ENCODE measurements at regions not wholly inside any gene's neighbourhood (a gene's known extent, or its start where the extent isn't known, plus 50 kb on each side); places are given as distances from the start of the nearest gene placed in this dataset.
"Not testable (repeated sequence)": the region's sequence is repeated elsewhere in the genome, so short reads cannot be mapped to it uniquely, and the experiment has no call there.

- no peak for DNase-seq (ENCODE audit: low read depth, low spot score)
These were observed 266.9 kb upstream of the STXBP5 start for GRCh38 chr6:146937316-146937715.

GRCh38 chr6:146938266-146938665, 266.0 kb upstream of the STXBP5 start:
- no peak for DNase-seq (ENCODE audit: low read depth, low spot score)

GRCh38 chr6:146939456-146939855, 264.8 kb upstream of the STXBP5 start:
- DNase-seq (ENCODE audit: low read depth, low spot score), result not testable (repeated sequence)

- DNase-seq (ENCODE audit: low read depth, low spot score), result no peak
These were observed 260.6 kb upstream of the STXBP5 start for GRCh38 chr6:146943664-146944063.

GRCh38 chr6:146944077-146944476, 260.1 kb upstream of the STXBP5 start:
- DNase-seq (ENCODE audit: low read depth, low spot score), result no peak

GRCh38 chr6:146944809-146945208, 259.4 kb upstream of the STXBP5 start:
- no peak for DNase-seq (ENCODE audit: low read depth, low spot score)

- DNase-seq (ENCODE audit: low read depth, low spot score), result no peak
These were observed 257.7 kb upstream of the STXBP5 start for GRCh38 chr6:146946559-146946958.

- DNase-seq (ENCODE audit: low read depth, low spot score), result no peak
These were observed 255.4 kb upstream of the STXBP5 start for GRCh38 chr6:146948790-146949342.

- DNase-seq (ENCODE audit: low read depth, low spot score), result no peak
These were observed 254.8 kb upstream of the STXBP5 start for GRCh38 chr6:146949425-146949824.

- no peak for DNase-seq (ENCODE audit: low read depth, low spot score)
These were observed 253.8 kb upstream of the STXBP5 start for GRCh38 chr6:146950351-146950835.

- no peak for DNase-seq (ENCODE audit: low read depth, low spot score)
These were observed 248.6 kb upstream of the STXBP5 start for GRCh38 chr6:146955570-146955969.

GRCh38 chr6:146957181-146958093, 246.8 kb upstream of the STXBP5 start:
- DNase-seq (ENCODE audit: low read depth, low spot score), result no peak

- no peak for DNase-seq (ENCODE audit: low read depth, low spot score)
These were observed 242.4 kb upstream of the STXBP5 start for GRCh38 chr6:146961831-146962230.

GRCh38 chr6:146962329-146962728, 241.9 kb upstream of the STXBP5 start:
- no peak for DNase-seq (ENCODE audit: low read depth, low spot score)

GRCh38 chr6:146965110-146965689, 239.0 kb upstream of the STXBP5 start:
- no peak for DNase-seq (ENCODE audit: low read depth, low spot score)

- DNase-seq (ENCODE audit: low read depth, low spot score), result no peak
These were observed 236.0 kb upstream of the STXBP5 start for GRCh38 chr6:146968041-146968760.

GRCh38 chr6:146972546-146972945, 231.7 kb upstream of the STXBP5 start:
- DNase-seq (ENCODE audit: low read depth, low spot score), result no peak

GRCh38 chr6:146974351-146974750, 229.9 kb upstream of the STXBP5 start:
- no peak for DNase-seq (ENCODE audit: low read depth, low spot score)

- DNase-seq (ENCODE audit: low read depth, low spot score), result no peak
These were observed 229.1 kb upstream of the STXBP5 start for GRCh38 chr6:146975093-146975492.

GRCh38 chr6:146980900-146981329, 223.3 kb upstream of the STXBP5 start:
- no peak for DNase-seq (ENCODE audit: low read depth, low spot score)

GRCh38 chr6:146981981-146982380, 222.2 kb upstream of the STXBP5 start:
- DNase-seq (ENCODE audit: low read depth, low spot score), result no peak
